ENCODE measurements at regions not wholly inside any gene's neighbourhood (a gene's known extent, or its start where the extent isn't known, plus 50 kb on each side); places are given as distances from the start of the nearest gene placed in this dataset.

GRCh38 chr9:135014311-135015010 is 73.0 kb upstream of the OLFM1 start:
- H3K4me2 ChIP-seq (ENCODE audit: insufficient read depth, low read length): no peak overlapping the region
- 1% methylated on average over 20 of the region's 24 CpGs for WGBS (ENCODE audit: insufficient coverage, low coverage, missing lambda C conversion rate)
- no TSS peak for BruUV-seq (replicated peaks)
- ATAC-seq: no peak
- intact Hi-C loops (cut with micrococcal nuclease) (no loop called here), in situ Hi-C loops (cut with MboI) (no loop called here)
- H3K9me3 ChIP-seq (replicated peaks; ENCODE audit: control insufficient read depth, insufficient read depth, low read depth, low read length): no peaks in the 10 kb centered on the region
- no peak for DNase-seq (ENCODE audit: extremely low read depth in 1 of 4, low spot score in 3 of 4)
- H2AFZ ChIP-seq (ENCODE audit: low read depth, low read length): no peak overlapping the region
- FAIRE-seq: no peak
- H3K27ac ChIP-seq (ENCODE audit: extremely low read depth, low read depth, low read length): no peak overlapping the region
- H3K27me3 ChIP-seq (ENCODE audit: control insufficient read depth in 2 of 2, insufficient read depth in 2 of 2, low read length in 2 of 2): peaks cover 4 to 23% of the 10 kb centered on the region in 2 experiments; a peak in 3 of 5 replicates
- no peak overlapping the region for H3K9ac ChIP-seq (ENCODE audit: insufficient read depth in 1 of 2, low read depth in 2 of 2, low read length in 2 of 2)
- ChIA-PET CTCF (ENCODE audit: low intra/inter-chr PET ratio) (no interaction called here), POLR2A (interaction anchor here (0.6 kb wide), 1 partner anchor 27 kb away, joined by 3 read pairs; no protein-coding TSS in a partner anchor)
- TF ChIP-seq ZNF384 (IDR thresholded peaks at IDR 0.05; ENCODE audit: low read depth, low read length) (no peak), HDGF (IDR thresholded peaks at IDR 0.05) (no peak), YY1 (IDR thresholded peaks at IDR 0.05; ENCODE audit: borderline replicate concordance in 1 of 3, control insufficient read depth in 1 of 3, extremely low read depth in 1 of 3, insufficient read depth in 3 of 3, insufficient read length in 1 of 3, insufficient replicate concordance in 2 of 3, low read depth in 1 of 3, low read length in 2 of 3) (no peak)
- H3K4me3 ChIP-seq: no peak overlapping the region
- H3K36me3 ChIP-seq (ENCODE audit: control insufficient read depth, insufficient read depth, low read length): no peaks in the 10 kb centered on the region
- no peaks in the 10 kb centered on the region for H3K79me2 ChIP-seq (ENCODE audit: control insufficient read depth, insufficient read depth, low read length)
- H4K20me1 ChIP-seq (replicated peaks; ENCODE audit: control insufficient read depth, insufficient read depth, low read length): no peaks in the 10 kb centered on the region; the same call in 1 of the 2 replicates
- no peaks in the 10 kb centered on the region; a peak in 1 of 5 replicates for H3K4me1 ChIP-seq (replicated peaks in 1 of 2; ENCODE audit: control insufficient read depth in 2 of 2, insufficient read depth in 2 of 2, low read length in 2 of 2)
- H3K9me1 ChIP-seq (ENCODE audit: control insufficient read depth, insufficient read depth, low read length): no peaks in the 10 kb centered on the region

GRCh38 chr9:135015096-135015495 is 72.4 kb upstream of the OLFM1 start:
- POLR2A ChIA-PET: interaction anchor here (0.5 to 0.7 kb wide), 2 partner anchors 10 to 682 kb away, joined by 3 to 4 read pairs; no protein-coding TSS in a partner anchor
- Histone ChIP-seq H3K4me2 (ENCODE audit: insufficient read depth, low read length) (no peak overlapping the region), H3K4me1 (replicated peaks in 1 of 2; ENCODE audit: control insufficient read depth in 2 of 2, insufficient read depth in 2 of 2, low read length in 2 of 2) (no peaks in the 10 kb centered on the region; a peak in 1 of 5 replicates), H2AFZ (ENCODE audit: low read depth, low read length) (no peak overlapping the region), H3K4me3 (no peak overlapping the region), H3K9me1 (ENCODE audit: control insufficient read depth, insufficient read depth, low read length) (no peaks in the 10 kb centered on the region), H3K9ac (ENCODE audit: insufficient read depth in 1 of 2, low read depth in 2 of 2, low read length in 2 of 2) (no peak overlapping the region), H3K36me3 (ENCODE audit: control insufficient read depth, insufficient read depth, low read length) (no peaks in the 10 kb centered on the region), H3K27ac (ENCODE audit: extremely low read depth, low read depth, low read length) (no peak overlapping the region), H3K9me3 (replicated peaks; ENCODE audit: control insufficient read depth, insufficient read depth, low read depth, low read length) (no peaks in the 10 kb centered on the region), H4K20me1 (replicated peaks; ENCODE audit: control insufficient read depth, insufficient read depth, low read length) (no peaks in the 10 kb centered on the region; the same call in 1 of the 2 replicates), H3K79me2 (ENCODE audit: control insufficient read depth, insufficient read depth, low read length) (no peaks in the 10 kb centered on the region), H3K27me3 (ENCODE audit: control insufficient read depth in 2 of 2, insufficient read depth in 2 of 2, low read length in 2 of 2) (peaks cover 4 to 23% of the 10 kb centered on the region in 2 experiments; a peak in 3 of 5 replicates)
- WGBS (ENCODE audit: insufficient coverage, low coverage, missing lambda C conversion rate): 0% methylated on average over 13 of the region's 13 CpGs
- in situ Hi-C loops (cut with MboI) (no loop called here), intact Hi-C loops (cut with micrococcal nuclease) (no loop called here)
- CTCF ChIA-PET (ENCODE audit: low intra/inter-chr PET ratio): no interaction called here
- ATAC-seq (no peak), FAIRE-seq (no peak), DNase-seq (ENCODE audit: extremely low read depth in 1 of 4, low spot score in 3 of 4) (no peak)
- TF ChIP-seq ZNF436 (CRISPR knock-in tag; IDR thresholded peaks at IDR 0.05) (no peak), ILK (tag; IDR thresholded peaks at IDR 0.05; ENCODE audit: borderline replicate concordance, low read depth) (no peak), PPARD (CRISPR knock-in tag; IDR thresholded peaks at IDR 0.05) (no peak), ZNF699 (CRISPR knock-in tag; IDR thresholded peaks at IDR 0.05; ENCODE audit: insufficient replicate concordance) (no peak), ZNF668 (CRISPR knock-in tag; IDR thresholded peaks at IDR 0.05) (no peak), TCF7 (IDR thresholded peaks at IDR 0.05; ENCODE audit: borderline replicate concordance) (no peak), TAF7 (tag; IDR thresholded peaks at IDR 0.05) (no peak)
- no TSS peak for BruUV-seq (replicated peaks)
